GM19324 (cell line): ENCODE measurements at regions not wholly inside any gene's neighbourhood (a gene's known extent, or its start where the extent isn't known, plus 50 kb on each side); places are given as distances from the start of the nearest gene placed in this dataset.
"Not testable (repeated sequence)": the region's sequence is repeated elsewhere in the genome, so short reads cannot be mapped to it uniquely, and the experiment has no call there.

Source experiments
- ATAC-seq: cut with Tn5 transposase; IDR thresholded peaks from one replicate; pipeline ENCODE4 v1.9.1; 2021; ENCODE audit warnings: mild to moderate bottlenecking, moderate library complexity; ENCODE audit not compliant: unreplicated experiment, low FRiP score

GRCh38 chr6:164075981-164076615 is 661.6 kb downstream of the QKI start:
- ATAC-seq, result no peak

GRCh38 chr6:164072240-164072666 is 657.7 kb downstream of the QKI start:
- ATAC-seq, result no peak

- no peak for ATAC-seq
These were observed 655.0 kb downstream of the QKI start for GRCh38 chr6:164069350-164069990.

- no peak for ATAC-seq
These were observed 654.0 kb downstream of the QKI start for GRCh38 chr6:164068527-164068926.

GRCh38 chr6:164066766-164067165 is 652.2 kb downstream of the QKI start:
- no peak for ATAC-seq

GRCh38 chr6:164066335-164066734 is 651.8 kb downstream of the QKI start:
- ATAC-seq, result no peak

GRCh38 chr6:164063346-164063745 is 648.8 kb downstream of the QKI start:
- no peak for ATAC-seq

- ATAC-seq, result no peak
These were observed 648.4 kb downstream of the QKI start for GRCh38 chr6:164062872-164063271.

- ATAC-seq, result no peak
These were observed 643.4 kb downstream of the QKI start for GRCh38 chr6:164057876-164058275.

- no peak for ATAC-seq
These were observed 636.9 kb downstream of the QKI start for GRCh38 chr6:164051427-164051826.

GRCh38 chr6:164049517-164049988 is 635.0 kb downstream of the QKI start:
- no peak for ATAC-seq

GRCh38 chr6:164048840-164049516 is 634.5 kb downstream of the QKI start:
- no peak for ATAC-seq

GRCh38 chr6:164045082-164045481 is 630.6 kb downstream of the QKI start:
- ATAC-seq, result no peak

GRCh38 chr6:164043656-164044055 is 629.1 kb downstream of the QKI start:
- not testable (repeated sequence) for ATAC-seq

GRCh38 chr6:164042212-164042611 is 627.7 kb downstream of the QKI start:
- ATAC-seq, result no peak

- no peak for ATAC-seq
These were observed 626.5 kb downstream of the QKI start for GRCh38 chr6:164040994-164041393.

- ATAC-seq, result no peak
These were observed 625.4 kb downstream of the QKI start for GRCh38 chr6:164039954-164040375.

- ATAC-seq, result no peak
These were observed 622.8 kb downstream of the QKI start for GRCh38 chr6:164037171-164037870.

GRCh38 chr6:164035900-164036485 is 621.5 kb downstream of the QKI start:
- ATAC-seq, result no peak

GRCh38 chr6:164034602-164035140 is 620.2 kb downstream of the QKI start:
- no peak for ATAC-seq
